Brain microvascular endothelial cell (primary cell): ENCODE measurements at regions not wholly inside any gene's neighbourhood (a gene's known extent, or its start where the extent isn't known, plus 50 kb on each side); places are given as distances from the start of the nearest gene placed in this dataset.

Source experiments
- DNase-seq: peaks from one replicate; pipeline ENCODE4 v3.0.0-alpha.2; 2020
- H3K27ac ChIP-seq: fragments of 250-450 bp; sonication (Bioruptor Pico); 2 replicates; pipeline ENCODE4 v1.5.1; 2020; ENCODE audit warnings: mild to moderate bottlenecking, moderate library complexity
- H3K27me3 ChIP-seq: fragments of 250-450 bp; sonication (Bioruptor Pico); replicated peaks from 2 replicates; pipeline ENCODE4 v1.5.1; 2020; ENCODE audit warnings: mild to moderate bottlenecking
- H3K36me3 ChIP-seq: fragments of 250-450 bp; sonication (Bioruptor Pico); replicated peaks from 2 replicates; pipeline ENCODE4 v1.5.1; 2020; ENCODE audit warnings: mild to moderate bottlenecking
- H3K4me3 ChIP-seq: 2 replicates; pipeline ENCODE4 v1.5.1; 2011; ENCODE audit warnings: low read depth, mild to moderate bottlenecking, control low read depth, low read length, moderate library complexity
- CTCF ChIP-seq: IDR thresholded peaks from 2 replicates; pipeline ENCODE4 v1.5.1; 2011; ENCODE audit warnings: low read depth, mild to moderate bottlenecking, moderate library complexity, low read length, control low read depth, inconsistent platforms; ENCODE audit errors: missing control alignments
- in situ Hi-C: cut with HindIII; loops from 2 replicates; pipeline ENCODE4 v1.10.0; 2017; ENCODE audit warnings: low sequenced_read_pairs, low pct_ligation_motif_present

- H3K27ac ChIP-seq: no peak overlapping the region
- no peak for DNase-seq
- H3K27me3 ChIP-seq: no peaks in the 10 kb centered on the region
- in situ Hi-C loops: no loop called here
- no peak for TF ChIP-seq CTCF
- H3K36me3 ChIP-seq: no peaks in the 10 kb centered on the region
- no peak overlapping the region for H3K4me3 ChIP-seq
These were observed 413.5 kb upstream of the WWC1 start for GRCh38 chr5:167877924-167878323.

- Histone ChIP-seq H3K27ac (no peak overlapping the region), H3K27me3 (no peaks in the 10 kb centered on the region), H3K4me3 (no peak overlapping the region), H3K36me3 (no peaks in the 10 kb centered on the region)
- in situ Hi-C loops: no loop called here
- no peak for DNase-seq
- TF ChIP-seq CTCF: no peak
These were observed 411.0 kb upstream of the WWC1 start for GRCh38 chr5:167880420-167880819.

GRCh38 chr5:167881041-167881440, 410.4 kb upstream of the WWC1 start:
- DNase-seq: no peak
- in situ Hi-C loops: no loop called here
- no peaks in the 10 kb centered on the region for H3K36me3 ChIP-seq
- H3K27ac ChIP-seq: no peak overlapping the region
- H3K27me3 ChIP-seq: no peaks in the 10 kb centered on the region
- H3K4me3 ChIP-seq: no peak overlapping the region
- TF ChIP-seq CTCF: no peak

- no peak for TF ChIP-seq CTCF
- Histone ChIP-seq H3K36me3 (no peaks in the 10 kb centered on the region), H3K4me3 (no peak overlapping the region), H3K27me3 (no peaks in the 10 kb centered on the region), H3K27ac (no peak overlapping the region)
- in situ Hi-C loops: no loop called here
- no peak for DNase-seq
These were observed 405.2 kb upstream of the WWC1 start for GRCh38 chr5:167886196-167886595.

GRCh38 chr5:167888393-167888792, 403.1 kb upstream of the WWC1 start:
- in situ Hi-C loops: no loop called here
- peak; percentile 16 for TF ChIP-seq CTCF

DNA sequence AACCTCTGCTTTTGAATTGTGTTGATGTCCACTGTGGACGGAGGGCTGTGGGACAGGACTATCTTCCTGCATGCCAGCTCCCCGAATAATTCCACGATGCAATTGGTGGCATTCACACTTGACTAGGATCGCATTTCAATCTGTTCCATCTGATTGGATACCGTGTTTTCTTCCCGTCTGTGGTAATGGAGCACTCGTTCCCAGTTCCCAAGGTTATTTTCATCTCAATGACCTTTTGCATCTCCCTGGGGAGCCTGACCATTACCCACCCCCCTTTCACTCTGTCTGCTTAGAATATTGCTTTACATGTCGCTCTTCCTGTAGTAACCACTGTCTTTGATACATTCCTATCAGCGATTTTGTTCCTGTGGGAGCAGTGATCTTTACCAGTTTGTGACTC, 402.2 kb upstream of the WWC1 start:
- Histone ChIP-seq H3K4me3 (no peak overlapping the region), H3K27me3 (no peaks in the 10 kb centered on the region), H3K27ac (no peak overlapping the region), H3K36me3 (no peaks in the 10 kb centered on the region)
- TF ChIP-seq CTCF: no peak
- in situ Hi-C loops: no loop called here
- DNase-seq: no peak

More at GRCh38 chr5:167888393-167888792, 403.1 kb upstream of the WWC1 start:
- DNase-seq: no peak
- Histone ChIP-seq H3K27ac (no peak overlapping the region), H3K4me3 (no peak overlapping the region), H3K27me3 (no peaks in the 10 kb centered on the region), H3K36me3 (no peaks in the 10 kb centered on the region)
